GM04503 (cell line): ENCODE measurements at regions not wholly inside any gene's neighbourhood (a gene's known extent, or its start where the extent isn't known, plus 50 kb on each side); places are given as distances from the start of the nearest gene placed in this dataset.

Source experiments
- DNase-seq: peaks from one replicate; pipeline ENCODE4 v3.0.0-alpha.2; 2012; ENCODE audit warnings: low read depth

DNA sequence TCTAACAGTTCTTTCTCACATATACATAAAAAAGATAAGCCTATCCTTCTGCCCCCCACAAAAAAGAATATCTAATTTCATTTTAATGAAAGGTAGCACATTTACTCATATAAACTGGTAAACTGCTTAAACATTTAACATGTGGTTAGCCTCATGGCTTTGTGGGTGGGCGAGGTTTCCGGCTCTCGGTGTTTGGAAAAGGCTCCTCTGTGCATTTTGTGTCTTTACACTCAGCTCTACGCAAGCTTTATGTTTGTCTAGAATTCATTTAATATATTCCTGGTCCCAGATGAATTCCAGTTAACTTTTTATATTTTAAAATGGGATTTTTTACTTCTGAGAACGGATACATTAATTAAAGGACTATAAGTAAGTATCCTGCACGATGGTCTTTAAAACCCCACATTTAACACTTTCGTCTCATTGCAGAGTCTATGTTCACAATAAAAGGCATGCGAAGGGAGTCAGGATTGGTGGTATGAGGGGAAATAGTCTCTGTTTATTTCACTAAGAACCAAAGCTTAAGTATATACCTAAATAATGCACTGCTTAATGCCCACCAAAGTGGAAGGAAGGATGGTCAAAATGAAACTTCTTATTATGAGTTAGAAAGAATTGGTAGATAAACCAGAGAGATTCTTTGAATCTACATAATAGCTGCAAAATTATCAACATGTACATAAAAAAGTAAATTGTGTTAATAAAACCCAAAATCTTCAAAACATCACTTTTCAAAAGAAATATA is 197.2 kb downstream of the CRPPA start:
- no peak for DNase-seq

DNA sequence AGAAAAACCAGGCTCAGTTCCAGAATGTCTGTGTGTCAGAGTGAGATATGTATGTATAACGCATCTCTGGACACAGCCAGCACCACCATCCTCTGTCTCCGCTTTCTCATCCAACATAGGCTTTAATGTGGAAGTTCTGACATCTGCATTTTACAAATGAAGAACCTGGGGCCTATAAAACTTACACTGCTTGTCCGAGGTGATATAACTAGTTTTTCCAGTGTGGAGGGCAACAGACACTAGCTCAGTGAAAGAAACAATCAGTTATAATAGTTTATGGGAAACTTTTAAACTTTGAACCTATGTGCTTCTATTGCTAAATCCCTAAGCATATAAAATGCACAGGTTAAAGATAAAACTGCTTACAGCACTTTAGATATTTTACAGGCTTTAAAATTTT is 208.7 kb downstream of the CRPPA start:
- DNase-seq, result no peak

DNA sequence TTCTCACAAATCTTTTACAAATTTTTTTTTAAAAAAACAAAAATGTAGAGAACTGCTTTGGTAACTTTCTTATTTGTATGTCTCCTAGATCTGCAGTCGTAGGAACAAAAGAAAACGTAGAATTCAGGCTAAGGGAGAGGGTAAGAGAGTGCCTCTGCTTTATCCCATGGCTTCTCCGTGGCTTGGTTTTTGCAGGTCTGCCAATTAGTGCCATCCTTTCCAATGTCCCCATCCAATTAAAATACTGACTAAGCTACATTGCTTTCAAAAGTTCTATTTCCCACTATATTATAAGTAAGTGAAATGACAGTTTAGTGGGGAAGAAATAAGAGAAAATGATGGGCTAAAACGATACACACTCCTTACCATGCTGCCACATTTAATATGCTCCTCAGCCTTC is 209.3 kb downstream of the CRPPA start:
- no peak for DNase-seq

DNA sequence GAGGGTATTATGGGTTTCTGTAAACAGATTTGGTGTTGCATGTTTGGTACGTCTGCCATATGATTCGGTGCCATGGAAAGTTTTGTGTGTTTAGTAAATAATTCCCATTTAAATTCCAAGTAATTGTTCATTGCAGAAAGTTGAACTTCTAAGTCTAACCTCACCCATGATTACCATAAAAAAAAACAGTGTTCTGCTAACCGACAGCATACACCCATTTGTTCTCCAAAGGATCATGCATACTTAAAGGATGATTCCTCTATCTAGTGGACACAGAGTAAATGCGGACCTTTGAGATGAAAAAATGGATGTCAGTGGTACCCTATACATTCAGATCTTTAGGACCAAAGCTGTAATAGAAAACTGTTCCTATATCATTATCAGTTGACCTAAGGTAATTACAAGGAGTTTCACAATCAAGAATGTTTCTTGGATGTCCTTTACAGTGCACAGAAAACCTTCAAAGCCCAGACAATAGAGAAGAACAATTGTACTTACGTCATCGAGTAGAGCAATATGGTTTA is 209.9 kb downstream of the CRPPA start:
- peak; percentile 4 for DNase-seq

DNA sequence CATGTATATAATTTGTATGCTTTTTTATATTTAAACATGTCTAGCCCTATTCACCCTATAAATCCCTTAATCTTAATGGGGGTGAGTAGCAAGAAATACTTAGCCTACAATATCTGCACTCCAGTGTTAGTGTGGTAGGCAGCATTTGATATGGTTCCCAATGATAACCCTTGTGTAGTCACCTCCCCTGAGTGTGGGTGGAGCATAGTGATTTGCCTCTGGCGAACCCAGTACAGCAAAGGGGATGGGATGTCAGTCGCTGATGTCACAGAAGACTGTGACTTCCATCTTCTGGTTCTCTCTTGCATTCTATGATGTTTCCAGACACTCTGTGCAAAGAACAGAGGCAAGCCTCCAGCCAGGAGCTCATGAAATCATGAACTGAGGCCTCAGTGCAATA is 211.2 kb downstream of the CRPPA start:
- no peak for DNase-seq

DNA sequence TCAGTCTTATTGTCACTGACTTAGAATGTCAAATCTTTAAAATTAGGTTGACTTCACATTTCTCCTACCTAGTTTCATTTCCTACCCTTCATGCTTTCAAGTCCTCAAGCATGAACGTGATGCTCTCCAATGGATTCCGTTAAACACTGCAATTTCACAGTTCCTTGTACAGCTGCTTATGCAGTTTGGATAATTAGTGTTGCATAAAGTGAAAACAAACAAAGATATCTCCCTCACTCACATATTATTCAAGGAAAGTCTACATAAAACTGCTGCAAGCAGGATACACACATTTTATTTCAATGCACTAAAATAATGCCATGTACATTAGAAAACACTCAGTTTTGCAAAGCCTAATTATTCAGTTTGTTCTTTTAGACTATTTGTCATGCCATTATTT is 214.0 kb downstream of the CRPPA start:
- DNase-seq, result no peak

DNA sequence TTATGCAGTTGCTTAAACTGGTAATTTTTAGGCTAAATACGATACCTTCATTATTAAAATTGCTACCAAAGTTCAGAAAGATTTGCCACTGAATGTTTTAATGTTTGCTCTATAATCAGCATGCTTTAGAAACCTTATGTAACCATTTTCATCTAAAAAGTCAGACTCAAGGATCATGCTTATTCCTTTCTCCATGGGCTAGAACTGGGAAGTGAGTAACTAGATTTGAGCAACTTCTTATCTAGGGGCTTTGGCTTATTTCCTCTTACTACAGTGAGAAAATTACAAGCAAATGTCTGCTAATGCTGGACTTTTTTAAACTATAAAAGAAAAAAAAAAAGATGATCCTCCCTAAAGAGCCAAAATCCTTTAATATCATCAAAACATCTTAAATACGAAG is 215.9 kb downstream of the CRPPA start:
- no peak for DNase-seq

DNA sequence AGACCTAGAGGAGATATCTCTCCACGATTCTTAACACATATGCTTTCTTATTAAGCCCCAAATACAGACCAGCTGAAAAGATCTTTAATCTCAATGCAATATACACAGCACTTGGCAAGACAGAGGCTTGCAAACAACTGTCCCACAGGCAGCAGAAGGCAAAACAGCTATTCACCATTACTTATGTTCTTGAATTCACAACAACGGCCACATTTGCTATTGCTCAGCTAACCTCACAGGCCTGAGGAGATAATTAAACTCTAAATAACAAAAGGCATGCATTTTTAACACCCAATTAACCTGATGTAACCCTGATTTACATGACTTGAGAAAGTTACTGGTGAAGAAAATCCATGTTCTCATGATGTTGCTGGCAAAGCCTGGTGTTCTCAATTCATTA is 216.4 kb downstream of the CRPPA start:
- DNase-seq, result no peak

DNA sequence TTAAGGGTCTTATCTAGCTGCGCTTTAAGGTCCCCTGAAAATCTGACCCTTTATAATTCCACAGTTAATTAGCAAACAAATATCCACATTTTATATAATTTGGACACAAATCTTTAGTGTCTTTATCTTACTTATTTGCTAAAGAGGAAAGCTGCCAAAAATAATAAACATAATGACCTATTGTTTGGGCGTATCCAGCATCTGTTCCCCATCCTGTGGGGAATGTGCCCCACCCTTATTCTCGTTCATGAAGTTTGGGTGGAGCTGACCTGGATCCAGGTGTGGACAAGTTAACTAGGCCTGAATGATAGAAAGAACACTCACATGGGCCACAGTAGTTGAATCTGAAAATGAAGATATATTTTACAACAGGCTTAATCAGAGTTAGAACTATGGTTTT is 218.3 kb downstream of the CRPPA start:
- no peak for DNase-seq

DNA sequence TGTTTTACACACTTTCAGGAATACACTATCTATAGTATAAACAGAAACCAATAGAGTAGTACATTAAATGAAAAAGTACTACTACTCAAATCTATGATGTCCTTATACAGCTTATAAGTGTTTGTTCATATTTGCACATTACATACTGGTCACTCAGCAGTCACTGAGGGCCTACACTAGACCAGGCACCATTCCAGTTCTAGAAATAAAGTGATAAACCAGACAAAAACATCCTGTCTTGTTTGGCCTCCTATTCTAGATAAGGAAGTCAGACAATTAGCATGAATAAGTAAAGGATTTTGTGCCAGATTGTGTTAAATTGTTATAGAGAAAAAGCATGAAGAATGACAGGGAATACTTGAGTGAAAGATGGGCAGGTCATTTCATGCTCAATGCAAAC is 219.0 kb downstream of the CRPPA start:
- DNase-seq, result no peak

DNA sequence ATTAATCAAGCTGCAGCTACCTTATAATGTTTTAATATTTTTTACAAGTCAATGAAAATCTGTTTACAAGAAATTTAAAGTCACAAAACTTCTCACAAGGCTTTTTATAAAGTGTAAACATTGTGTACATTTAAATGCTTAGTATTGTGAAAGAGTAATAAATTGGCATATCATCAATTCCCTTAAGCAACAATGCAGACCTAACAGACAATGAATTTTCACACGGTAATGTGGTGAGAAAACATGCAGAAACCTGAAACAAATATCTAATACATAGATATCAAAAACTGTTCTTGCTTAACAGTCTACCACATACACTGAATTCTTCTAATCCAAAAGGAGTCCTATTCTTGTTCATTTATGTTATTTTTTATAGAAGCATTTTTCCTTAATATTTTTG is 220.7 kb downstream of the CRPPA start:
- DNase-seq, result no peak

DNA sequence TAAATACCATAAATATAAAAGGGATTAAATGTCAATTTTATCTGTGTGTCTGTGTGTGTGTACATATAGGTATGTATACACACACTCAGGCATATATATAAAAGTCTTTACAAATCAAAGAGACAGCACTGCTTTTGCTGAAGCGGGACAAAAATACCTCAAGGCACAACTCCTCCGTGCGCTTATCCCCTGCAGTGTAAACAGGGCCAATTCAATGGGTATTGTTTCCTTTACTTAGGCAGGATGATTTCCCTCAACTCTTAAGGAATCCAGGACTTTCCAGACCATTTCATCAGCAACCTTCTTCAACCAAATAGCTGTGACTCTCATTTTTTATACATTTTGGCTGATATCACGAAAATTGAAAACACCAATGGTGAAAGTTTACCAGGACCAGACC is 227.7 kb downstream of the CRPPA start:
- no peak for DNase-seq

DNA sequence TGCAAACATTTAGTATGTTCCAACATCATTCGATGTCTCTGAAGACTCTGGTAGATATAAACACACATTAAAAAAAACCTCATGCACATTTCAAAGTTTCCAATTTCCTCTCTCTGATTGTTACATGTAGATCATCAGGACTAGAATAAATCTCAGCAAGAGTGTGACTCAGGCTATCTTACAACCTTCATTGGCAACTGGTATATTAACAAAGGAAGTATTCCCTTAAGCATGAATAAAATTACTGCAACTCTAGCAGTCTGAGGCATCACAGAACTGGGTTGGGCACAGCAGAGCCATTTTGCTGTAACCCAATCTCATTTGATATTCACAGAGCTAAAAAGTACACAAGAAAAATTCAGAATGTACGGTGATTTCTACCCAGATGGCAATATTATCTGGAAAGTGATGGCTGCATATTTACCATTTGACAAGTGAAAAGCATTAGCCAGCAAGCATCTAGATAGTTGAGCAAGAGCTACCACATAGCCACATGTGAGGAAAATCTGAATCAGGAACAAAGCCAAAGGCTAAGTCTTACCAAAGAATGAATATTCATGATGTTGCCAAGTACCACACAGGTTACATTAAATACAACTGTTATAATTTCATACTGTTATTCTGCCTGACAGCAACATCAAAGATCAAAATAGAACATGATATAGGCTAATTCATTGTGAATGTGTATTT is 232.2 kb downstream of the CRPPA start:
- peak; percentile 30 for DNase-seq

DNA sequence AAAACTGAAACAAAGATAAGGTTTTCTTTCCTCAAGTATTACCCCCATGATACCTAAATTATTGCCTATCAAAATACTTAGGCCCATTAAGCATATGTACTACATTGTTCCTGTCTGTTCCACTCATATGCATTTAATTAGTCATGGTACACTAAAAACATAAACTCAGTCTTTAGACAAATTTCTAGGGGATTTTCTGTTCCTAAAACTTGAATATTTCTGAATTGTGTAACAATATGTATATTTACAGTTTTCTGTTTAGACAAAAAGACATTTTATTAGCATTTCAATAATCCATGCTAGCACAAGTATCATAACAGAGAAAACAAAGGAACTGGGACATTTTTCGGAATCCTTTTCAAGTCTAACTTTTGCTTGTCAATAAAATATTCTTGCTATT is 234.2 kb downstream of the CRPPA start:
- DNase-seq, result no peak

DNA sequence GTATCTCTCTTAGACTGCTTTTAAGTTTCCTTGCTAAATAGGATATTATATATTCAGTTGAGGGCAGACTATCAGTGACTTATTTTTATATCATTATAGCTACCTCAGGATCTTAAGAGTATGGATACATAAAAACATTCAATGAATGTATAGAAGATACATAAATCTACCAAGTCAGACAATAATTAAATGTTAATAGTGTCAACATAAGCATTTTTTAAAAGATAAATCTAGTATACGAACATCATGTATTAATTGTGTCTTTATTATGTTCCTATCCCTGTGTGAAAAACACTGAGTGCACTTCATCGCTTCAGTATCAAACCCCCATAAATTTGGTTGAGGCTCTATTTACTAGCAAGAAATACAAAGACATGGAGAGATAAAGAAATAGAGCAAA is 242.8 kb downstream of the CRPPA start:
- DNase-seq, result no peak

DNA sequence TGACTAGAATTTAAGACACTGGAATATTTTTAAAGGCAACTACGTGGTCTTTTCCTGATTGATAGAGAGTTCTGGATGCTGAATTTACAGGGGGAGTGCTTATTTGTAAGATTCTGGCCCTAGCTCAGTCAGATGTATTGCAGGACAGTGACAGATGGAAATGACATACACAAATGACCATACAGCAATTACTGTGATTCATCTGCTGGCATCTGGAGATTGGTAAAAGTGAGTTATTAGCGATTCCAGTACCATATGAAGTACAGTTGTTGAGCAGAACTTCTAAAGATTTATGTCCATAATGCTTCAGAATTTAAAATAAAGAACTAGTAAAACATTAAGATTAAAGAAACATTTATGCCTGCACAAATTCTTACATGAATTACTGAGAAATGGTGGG is 243.2 kb downstream of the CRPPA start:
- no peak for DNase-seq

DNA sequence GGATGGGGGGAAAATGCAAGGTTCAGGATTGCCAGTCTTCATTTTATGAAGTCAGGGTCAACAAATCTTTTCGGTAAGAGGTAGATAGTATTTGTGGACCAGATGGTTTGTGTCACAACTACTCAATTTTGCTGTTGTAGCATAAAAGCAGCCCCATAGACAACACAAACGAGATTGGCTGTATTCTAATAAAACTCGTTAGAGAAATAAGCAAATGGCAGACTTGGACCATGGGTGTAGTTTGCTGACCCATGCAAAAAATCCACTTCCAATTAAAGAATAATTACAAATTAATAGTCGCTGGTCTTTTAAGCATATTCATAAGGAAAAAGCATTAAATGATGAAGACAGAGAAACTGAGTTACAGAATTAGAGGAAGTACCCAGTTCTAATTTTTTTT is 247.1 kb downstream of the CRPPA start:
- no peak for DNase-seq

DNA sequence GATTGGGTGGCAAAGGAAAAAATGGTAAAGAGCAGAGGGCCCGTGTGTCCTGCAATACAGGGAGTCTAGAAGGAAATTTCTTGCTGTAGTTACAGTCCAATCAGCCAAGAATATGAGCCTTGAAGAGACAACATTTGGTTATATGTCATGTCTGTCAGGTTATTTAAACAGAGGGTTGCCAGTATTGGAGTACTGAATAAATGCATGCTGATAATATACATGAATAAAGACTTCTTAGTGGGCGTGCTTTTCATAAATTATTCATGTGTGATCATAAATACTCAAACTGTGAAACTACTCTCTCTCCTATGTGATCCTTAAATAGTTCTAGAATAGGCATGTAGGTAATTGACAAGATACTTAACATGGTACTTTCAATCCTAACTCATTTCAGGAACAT is 249.0 kb downstream of the CRPPA start:
- no peak for DNase-seq

DNA sequence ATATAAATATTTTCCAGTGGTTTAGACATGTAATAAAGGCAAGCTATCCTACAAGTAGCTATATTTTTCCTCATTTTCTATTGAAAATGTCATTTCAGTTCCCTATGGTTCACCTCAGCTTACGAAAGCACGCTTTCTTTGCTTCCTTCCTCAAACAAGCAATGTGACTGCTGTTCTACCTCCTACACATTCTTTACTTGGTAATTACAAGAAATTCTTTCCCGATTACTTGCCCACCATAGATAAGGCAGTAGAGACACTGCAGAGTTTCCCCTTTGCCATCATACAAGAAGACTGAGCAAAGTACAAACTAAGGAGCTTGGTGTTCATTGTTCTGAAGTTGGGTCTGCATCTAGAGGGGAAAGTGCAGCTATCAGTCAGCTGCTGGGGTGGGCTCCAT is 249.4 kb downstream of the CRPPA start:
- no peak for DNase-seq

DNA sequence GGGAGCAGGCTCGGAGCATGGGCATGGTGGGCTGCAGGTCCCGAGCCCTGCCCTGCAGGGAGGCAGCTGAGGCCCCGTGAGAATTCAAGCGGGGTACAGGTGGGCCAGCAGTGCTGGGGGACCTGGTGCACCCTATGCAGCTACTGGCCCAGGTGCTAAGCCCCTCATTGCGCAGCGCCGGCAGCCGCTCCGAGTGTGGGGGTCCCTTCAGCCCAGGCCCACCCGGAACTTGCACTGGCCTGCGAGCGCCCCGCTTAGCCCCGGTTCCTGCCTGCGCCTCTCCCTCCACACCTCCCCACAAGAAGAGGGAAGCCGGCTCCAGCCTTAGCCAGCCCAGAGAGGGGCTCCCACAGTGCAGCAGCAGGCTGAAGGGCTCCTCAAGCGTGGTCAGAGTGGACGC is 250.7 kb downstream of the CRPPA start:
- no peak for DNase-seq

DNA sequence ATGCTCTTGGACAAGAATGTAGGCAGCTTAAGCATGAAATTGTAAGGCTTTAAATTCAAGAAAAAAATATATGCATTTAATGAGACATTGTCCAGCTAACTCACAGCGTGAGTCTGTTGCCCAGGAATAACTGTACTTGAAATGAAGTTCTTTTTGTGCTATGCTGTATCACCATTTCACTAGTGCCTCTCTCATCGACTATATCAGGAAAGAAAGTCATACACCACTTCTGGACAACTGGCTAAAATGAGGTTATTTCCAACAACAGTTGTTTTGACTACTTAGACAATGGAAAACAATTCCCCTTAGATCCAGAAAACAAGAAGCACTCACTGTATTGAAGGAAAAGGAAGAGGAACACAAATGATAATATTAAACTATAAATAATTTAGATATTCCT is 251.8 kb downstream of the CRPPA start:
- DNase-seq, result no peak

DNA sequence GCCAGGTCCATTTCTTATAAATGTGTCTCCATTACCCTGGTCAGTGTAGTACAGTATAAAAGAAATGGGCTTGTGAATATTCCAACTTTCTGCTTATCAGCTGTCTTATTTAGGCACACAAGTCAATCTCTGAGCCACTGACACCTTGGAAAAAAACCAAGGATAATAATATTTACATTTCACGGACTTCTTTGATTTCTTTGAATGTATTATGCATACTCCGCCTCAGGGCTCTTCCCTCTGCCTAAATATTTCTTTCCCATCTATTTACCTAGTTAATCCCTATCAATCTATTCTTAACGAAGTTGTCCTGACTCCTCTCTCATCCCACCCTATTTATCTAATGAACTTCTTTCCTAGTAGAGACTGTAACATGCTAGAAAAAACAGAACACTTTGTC is 253.8 kb downstream of the CRPPA start:
- no peak for DNase-seq

DNA sequence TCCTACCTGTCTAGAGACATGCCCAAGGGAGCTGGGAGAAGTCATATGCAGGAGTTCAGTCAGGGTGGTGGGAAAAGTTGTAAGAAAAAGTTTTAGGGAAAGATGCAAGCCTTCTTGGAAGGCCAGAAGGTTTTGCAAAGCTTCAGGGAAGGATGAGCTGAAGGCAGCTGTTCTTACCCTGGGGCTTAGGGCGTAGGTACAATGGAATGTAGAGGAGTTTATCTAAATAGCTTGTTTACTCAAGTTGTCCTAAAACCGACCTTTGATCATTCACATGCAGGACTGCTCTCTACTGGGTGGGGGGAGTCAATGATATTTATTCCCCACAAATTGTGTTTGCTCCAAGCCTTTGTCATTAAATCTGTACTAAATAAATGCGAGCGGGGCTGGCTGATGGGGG is 277.0 kb downstream of the CRPPA start:
- DNase-seq, result no peak

DNA sequence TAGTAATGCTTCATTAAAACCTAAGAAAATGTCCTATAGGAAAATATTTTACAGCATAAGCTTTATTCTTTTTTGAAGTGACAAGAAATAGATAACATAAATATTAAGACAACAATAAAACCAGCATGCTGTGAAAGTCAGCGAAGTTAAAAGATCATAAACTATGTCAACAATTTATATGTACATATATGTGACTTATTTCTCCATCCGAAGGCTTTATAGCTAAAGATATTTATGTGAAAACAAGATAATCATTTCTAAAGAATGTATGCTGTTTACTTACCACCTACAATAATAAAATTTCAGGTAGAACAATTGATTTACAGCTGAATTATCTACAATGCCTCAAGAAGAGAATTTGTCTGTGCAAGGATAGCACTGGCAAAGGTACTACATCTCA is 283.4 kb downstream of the CRPPA start:
- DNase-seq, result no peak
